Left ventricle myocardium superior (tissue), 1 donor: ENCODE measurements at regions not wholly inside any gene's neighbourhood (a gene's known extent, or its start where the extent isn't known, plus 50 kb on each side); places are given as distances from the start of the nearest gene placed in this dataset.

Experiments used
- ATAC-seq: fragments of 200-7000 bp; cut with Tn5 transposase; one replicate; pipeline ENCODE4 v1.9.1; 2020; ENCODE audit warnings: mild to moderate bottlenecking, moderate library complexity
- DNase-seq: peaks from one replicate; pipeline ENCODE4 v3.0.0-alpha.2; 2020
- intact Hi-C: fragments of 100-400 bp; cut with micrococcal nuclease; formaldehyde crosslinking; loops from one replicate; pipeline ENCODE4 v1.11.0; 2022
- donor health status: DM: no; HTN: yes; CAD: no; lungs with severe emphysema.

DNA sequence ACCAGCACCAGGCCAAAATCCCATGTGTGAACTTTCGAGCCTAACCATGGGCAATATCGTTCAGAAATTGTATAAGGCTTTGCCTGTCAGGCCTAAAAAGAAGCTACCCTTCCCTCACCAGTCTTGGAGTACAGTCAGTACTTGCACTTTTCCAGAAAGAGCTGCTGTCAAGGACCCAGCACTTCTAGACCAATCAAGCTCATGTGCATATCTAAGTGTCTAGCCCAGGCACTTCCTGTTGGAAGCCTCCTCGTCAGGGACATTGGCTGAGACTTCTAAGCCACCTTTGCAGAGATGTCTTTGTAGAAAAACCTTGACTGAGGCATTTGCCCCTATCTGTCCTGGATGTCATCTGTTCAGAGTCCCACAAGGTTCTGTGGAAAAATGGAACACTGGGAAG lies 1930.5 kb downstream of the EFNA5 start:
- DNase-seq (no peak), ATAC-seq (no peak)
- intact Hi-C loops, result no loop called here

DNA sequence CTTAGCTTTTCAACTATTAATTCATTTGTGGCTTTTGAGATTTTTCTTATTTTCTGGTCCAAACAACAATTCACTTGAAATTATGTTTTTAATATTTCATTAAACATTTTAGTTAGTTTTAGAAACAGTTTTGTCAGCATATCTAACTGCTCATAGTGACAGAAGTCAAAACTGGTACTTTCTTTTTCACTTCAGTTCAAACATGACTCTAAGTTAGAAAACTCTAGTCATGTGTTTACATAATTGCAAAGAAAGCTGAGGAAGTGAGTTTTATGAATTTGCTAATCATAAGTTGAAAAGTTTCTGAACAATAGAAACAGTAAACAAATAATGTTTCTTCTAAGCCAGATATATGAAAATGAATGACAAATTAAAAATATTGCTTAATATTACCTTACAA lies 1931.0 kb downstream of the EFNA5 start:
- no peak for ATAC-seq
- no peak for DNase-seq
- intact Hi-C loops, result no loop called here

DNA sequence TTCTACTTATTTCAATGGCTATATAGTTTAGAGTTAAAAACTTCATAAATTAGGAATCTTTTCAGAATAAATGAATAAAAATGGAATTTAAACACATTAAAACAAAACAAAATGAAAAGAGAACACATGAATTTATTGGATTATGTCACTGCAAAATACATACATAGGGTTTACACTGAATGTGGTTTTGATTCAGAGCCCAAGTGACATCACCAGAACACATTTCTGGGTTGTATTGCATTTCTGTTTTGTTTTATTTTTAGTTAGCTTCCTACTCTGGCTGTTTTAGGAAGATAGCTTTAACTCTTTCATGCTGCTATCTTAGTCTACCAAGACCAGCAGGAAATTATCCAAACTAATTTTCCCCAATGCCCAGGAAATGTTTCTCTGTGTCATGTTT lies 1935.0 kb downstream of the EFNA5 start:
- intact Hi-C loops, result no loop called here
- no peak for DNase-seq
- no peak for ATAC-seq

DNA sequence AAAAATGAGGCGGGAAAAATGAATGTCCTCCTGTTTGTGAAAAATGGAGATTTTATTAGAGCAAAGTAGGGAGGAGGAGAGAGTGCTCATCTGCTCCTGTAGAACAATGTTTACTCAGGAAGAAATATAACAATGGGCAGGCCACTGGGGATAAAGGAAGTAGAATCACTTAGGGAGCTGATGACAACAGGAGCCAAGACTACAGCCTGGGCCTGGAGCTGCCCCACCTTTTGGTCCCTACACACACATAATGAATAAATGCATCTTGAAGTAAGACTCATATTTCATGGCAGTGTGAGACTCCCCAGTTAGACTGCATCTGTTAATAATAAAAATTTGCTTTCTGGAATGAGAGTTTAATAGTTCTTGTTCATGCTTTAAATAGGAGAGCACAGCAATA lies 1939.8 kb downstream of the EFNA5 start:
- ATAC-seq, result no peak
- DNase-seq, result no peak
- intact Hi-C loops, result no loop called here

DNA sequence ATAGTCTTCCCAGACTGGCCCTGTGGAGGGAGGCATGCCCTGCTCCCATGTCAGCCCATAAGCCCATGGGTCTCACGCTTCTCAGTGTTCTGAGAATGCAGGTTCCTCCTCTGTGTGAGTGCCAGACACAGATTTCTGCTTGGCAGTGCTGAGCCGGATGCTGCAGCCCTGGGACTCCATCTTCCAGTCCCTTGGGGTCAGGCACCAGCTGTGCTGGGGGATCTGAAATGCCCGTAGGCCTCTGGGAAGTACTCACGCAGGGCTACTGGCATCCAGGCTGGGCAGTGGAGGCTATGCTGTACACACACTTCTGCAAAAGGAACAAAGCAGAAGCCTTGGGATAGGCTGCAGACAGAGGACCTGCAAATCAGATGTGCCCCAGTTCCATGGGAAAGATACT lies 1944.6 kb downstream of the EFNA5 start:
- intact Hi-C loops, result no loop called here
- no peak for ATAC-seq
- DNase-seq, result no peak

DNA sequence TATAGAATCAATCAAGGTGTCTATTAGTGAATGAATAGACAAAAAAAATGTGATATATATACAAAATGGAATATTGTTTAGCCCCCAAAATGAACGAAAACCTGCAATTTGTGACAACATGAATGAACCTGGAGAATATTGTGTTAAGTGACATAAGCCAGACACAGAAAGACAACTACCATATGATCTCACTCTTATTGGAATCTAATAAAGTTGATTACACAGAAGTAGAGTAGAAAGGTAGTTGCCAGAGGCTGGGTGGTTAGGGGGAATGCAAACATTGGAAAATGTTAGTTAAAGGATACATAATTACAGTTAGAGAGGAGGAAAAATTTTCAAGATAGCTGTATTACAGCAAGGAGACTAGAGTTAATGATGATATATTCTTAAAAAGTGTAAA lies 1962.3 kb downstream of the EFNA5 start:
- DNase-seq (no peak), ATAC-seq (no peak)
- intact Hi-C loops, result no loop called here

DNA sequence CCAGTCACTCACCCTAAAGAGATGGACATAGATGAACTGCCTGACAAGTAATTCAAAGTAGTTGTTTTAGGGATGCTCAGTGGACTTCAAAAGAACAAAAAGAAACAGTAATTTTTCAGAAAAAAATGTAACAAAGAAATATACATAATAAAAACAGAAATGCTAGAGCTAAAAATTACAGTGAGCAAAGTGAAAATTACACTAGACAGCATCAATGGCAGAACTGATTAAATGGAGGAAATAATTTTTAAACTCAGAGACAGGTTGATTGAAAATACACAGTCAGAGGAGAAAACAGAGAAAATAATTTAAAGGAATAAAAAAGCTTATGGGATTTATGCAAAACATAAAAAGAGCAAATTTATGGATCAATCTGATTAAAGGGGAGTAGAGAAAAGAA lies 1968.4 kb downstream of the EFNA5 start:
- intact Hi-C loops, result no loop called here
- DNase-seq (no peak), ATAC-seq (no peak)

DNA sequence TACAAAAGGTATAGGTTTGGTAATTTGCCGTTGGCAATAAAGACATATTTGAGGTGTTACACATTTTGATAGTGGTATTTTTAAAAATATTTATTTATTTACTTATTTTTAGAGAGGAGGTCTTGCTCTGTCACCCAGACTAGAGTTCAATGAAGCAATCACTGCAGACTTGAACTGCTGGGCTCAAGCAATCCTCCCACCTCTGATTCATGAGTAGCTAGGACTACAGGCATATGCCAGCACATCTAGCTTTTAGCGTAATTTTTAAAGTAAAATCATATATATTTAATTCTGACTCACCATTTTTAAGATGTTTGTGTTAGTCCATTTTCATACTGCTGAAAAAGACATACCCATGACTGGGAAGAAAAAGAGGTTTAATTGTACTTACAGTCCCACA lies 1974.3 kb downstream of the EFNA5 start:
- intact Hi-C loops, result no loop called here
- no peak for ATAC-seq

DNA sequence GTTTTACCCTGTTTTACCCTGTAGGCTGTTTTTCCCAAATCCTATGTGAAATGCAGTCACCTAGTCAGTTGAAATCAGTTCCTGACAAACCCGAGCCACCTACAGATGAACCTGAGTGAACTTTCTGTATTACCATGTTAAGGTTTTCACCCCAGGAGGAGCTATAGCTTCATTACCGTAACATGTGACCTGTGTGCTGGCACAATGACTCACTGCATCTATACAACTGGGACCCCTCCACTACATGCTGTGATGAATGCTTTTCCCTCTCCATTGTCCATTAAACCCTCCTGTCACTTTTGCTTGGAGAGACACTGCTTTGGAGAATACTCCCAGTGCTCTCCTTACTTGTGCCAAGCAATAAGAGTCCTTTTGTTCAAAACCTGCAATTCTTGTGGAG lies 1974.8 kb downstream of the EFNA5 start:
- DNase-seq, result no peak
- no peak for ATAC-seq
- intact Hi-C loops, result no loop called here

More for the DNA sequence above, 1974.3 kb downstream of the EFNA5 start:
- no peak for DNase-seq

DNA sequence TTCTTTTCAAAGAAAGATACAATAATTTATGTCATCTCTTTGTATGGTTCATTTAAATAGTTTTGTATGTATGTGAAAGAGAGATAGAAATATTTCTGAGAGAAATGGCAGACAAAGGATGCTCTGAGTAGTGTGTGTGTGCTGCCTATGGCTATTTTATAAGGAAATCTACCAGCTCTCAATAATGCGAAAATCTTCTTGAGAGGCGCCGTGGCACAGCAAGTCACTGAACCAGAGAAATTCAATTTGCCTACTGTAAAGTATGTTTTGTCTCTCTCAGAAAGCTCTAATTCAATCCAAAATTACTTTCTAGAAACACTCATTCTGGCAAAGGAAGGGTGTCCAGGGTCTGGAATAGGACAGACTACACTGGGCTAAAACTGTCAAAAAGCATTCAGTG lies 1981.1 kb downstream of the EFNA5 start:
- no peak for DNase-seq
- no peak for ATAC-seq
- intact Hi-C loops, result no loop called here

DNA sequence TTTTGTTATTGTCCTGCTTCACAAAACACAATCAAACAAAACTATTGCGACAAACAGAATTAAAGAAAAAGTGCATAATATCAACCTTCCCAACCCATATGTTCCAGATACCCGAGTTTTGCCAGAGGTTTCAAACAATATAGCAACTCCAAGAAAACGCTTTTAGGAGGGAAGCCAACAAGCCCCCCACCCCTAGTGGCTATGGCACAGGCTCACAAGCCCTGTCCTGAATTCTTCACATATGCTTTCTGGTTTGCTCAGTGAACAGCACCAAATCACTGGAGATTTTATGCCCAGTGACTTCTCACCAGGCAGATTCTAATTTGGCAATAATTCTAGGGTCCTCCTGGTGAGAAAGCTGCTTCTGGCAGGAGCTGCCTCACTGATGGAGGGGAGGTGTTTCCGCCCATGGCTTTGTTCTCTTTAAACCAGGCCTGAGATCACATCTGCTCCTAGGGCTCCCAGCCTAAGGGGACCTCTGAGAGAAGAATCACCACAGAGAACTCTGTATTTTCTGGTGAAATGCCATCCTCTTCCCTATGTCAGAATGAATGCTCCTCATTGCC lies 1982.4 kb downstream of the EFNA5 start:
- DNase-seq, result no peak
- intact Hi-C loops, result no loop called here
- ATAC-seq, result no peak

DNA sequence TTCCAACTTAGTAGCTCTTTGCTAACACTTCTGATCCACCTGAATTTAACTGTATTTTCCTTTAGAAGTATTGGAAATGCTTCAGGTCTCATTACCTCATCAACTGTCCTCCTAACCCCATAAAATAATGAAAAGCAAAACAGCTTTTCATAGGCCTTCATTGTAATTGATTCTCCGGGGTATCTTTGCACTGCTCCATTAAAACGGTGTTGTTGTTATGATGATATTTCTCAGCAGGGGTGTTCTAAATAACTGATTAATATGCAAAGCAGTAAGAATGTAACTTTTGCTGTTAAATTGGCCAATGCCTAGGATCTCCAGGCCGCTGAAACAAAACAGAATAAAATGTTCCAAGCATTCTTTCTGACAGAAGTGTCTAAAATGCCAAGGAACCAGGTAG lies 1983.2 kb downstream of the EFNA5 start:
- ATAC-seq (no peak), DNase-seq (no peak)
- intact Hi-C loops, result no loop called here

DNA sequence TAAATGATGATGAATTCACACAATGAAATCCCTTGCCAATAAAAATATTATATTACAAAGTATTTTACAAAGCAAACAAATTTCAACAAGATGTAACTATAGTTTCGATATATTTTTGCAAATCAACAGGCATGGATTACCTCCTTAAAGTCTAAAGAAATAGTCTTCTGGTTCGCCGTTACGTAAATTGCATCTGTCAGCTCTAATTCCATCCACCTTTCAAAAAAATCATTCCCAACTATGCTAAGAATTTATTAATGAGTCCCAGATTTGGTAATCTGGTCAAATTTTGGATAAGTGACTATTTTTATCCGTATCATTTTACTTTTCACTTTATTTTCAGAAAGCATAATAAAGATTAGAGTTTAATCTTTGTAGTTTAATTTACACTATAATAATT lies 1984.9 kb downstream of the EFNA5 start:
- DNase-seq (no peak), ATAC-seq (no peak)
- intact Hi-C loops, result no loop called here

DNA sequence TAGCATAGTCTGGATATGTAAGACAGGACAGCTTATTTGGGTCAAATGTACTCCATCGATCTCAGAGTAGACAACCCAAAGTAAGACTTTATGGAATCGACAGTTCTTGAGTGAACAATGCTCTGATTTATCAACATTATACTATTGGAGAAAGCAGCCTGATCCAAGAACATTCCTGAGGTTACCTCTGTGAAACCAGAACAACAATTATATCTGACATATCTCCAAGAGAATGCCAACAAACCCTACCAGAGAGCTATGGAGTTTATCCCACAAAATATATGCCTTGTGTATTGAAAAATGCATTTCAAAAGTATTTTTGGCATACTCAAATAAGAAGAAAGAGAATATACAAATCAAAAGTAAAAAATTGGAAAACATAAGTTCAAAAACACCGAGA lies 1985.9 kb downstream of the EFNA5 start:
- DNase-seq (no peak), ATAC-seq (no peak)
- intact Hi-C loops, result no loop called here

DNA sequence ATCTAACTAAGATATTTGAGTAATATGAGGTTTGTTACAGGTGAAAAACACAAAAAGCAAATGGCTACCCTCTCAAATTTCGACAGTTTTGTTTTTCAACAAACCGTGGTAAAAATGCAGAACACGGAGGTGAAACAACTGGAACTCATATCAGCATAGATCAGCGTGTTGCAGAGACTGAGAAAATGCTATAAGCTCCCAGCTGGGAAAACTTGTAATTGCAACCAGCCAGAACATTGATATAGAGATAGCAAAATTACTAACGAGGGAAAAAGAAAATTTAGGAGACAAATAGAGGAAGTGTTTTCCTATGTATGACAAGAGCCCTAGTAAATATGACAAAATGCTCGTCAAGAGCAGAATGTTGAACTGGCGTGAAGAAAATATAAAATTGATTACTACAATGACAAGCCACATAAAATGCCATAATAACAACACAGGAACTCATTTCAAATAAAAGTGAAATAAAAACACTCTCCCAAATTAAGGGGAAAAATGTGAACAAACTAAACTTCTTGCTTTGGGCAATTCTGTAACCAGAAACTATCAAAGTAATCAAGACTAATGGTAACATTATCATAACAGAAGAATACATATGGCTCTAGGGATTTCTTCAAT lies 1989.8 kb downstream of the EFNA5 start:
- no peak for DNase-seq
- intact Hi-C loops, result no loop called here
- no peak for ATAC-seq

DNA sequence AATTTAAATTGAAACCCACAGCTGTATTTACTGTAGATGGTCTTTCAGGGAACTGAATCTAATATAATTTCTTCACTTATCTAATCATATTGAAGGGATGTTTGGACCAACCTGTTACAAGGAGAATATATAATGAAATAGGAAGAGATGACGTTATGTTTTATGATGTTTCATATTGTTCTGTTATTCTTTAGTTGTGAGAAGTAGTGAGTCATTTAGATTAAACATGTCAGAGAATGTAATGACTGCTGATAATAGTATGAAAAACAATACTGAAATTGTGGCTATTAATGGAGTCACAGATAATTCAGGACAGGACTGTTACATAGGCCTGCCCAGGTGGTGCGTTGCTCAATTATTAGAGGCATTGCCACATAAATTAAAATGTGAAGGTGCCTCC lies 1993.4 kb downstream of the EFNA5 start:
- intact Hi-C loops, result no loop called here
- no peak for ATAC-seq
- DNase-seq, result no peak

DNA sequence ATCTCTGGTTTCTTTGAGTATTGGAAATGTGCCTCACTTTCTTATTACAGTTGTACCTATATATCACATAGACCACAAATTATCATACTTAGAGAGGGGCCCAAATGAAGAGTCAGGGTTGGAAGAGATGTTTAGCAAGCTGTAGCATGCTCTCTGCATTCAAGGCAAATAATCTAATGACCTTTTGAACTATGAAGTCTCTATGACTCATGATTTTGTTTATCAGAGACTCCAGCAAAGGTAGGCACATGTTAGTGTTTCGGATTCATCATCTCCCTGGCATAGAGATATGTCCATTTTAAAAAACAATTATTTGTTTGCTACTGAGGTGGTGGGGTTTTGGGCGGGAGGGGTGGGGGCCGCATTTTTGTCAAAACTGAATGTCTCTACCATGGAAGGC lies 2000.1 kb downstream of the EFNA5 start:
- no peak for DNase-seq
- no peak for ATAC-seq
- intact Hi-C loops, result no loop called here

DNA sequence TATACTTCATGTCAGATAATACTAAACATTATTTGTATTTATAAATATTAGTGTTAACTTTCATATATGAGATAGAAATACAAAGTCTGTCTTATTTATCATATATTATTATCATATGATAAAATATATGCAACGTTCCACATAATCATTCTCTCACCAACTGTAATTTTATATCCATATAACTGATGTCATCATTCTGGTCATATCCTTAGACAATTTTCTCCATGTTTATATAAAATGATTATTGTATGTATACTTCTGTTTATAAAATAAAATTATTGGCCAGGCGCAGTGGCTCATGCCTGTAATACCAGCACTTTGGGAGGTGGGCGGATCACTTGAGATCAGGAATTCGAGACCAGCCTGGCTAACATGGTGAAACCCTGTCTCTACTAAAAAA lies 2007.1 kb downstream of the EFNA5 start:
- intact Hi-C loops, result no loop called here
- ATAC-seq (no peak), DNase-seq (no peak)

DNA sequence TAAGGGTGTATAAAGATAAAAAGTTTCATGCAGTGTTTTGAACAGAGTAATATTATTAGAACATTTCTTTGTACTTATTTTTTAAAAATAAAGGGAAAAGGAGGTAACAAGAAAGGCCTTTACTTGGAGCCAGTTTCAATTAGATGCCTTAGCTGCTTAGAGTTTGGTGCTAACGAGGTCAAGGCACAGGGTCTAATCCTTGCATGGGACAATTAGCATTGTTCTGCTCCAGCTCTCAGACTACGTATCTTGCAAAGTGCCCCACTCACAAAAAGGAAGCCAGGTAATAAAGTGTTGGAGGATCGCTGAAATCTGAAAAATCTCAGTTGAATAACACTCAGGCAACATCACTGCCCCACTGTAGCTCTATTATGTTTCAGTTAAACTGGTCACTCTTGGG lies 2011.3 kb downstream of the EFNA5 start:
- DNase-seq (no peak), ATAC-seq (no peak)
- intact Hi-C loops, result no loop called here

DNA sequence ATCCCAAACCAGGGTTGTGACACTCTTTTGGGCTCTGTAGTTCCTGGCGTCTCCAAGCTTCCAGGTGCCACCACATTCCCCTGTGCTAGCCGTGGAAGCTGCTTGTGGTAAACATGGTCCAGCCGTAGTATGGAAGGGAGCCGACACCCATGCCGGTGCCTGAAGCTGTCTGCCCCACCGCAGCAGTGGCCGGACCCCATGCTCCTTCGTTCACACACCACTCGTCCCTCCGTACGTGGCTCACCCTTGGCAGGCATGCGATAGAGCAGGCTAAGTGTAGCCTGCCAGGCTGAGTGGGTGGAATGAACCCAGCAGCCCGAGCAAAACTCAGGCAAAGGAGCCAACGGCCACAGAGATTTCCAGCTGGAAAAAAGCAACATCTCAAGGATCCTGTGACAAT lies 2030.4 kb downstream of the EFNA5 start:
- intact Hi-C loops, result no loop called here
- ATAC-seq, result no peak
- no peak for DNase-seq

DNA sequence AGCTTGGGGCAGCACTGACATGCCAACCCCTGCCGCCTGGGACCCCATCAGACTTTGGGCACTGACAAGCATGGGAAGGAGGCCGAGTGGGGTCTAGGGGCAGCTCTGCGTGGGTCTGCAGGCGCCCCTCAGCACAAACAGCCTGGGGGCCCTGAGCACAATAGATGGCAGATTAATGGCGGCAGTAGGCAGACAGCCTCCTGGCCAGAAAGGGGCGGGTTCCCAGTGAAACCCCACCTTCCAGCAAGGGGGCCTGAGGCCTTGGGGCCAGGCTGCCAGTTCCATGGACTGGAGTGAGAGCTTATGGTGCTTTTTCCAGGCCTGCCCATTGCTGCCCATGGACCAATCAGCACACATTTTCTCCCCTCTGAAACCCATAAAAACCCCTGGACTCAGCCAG lies 2031.2 kb downstream of the EFNA5 start:
- no peak for ATAC-seq
- intact Hi-C loops, result no loop called here

DNA sequence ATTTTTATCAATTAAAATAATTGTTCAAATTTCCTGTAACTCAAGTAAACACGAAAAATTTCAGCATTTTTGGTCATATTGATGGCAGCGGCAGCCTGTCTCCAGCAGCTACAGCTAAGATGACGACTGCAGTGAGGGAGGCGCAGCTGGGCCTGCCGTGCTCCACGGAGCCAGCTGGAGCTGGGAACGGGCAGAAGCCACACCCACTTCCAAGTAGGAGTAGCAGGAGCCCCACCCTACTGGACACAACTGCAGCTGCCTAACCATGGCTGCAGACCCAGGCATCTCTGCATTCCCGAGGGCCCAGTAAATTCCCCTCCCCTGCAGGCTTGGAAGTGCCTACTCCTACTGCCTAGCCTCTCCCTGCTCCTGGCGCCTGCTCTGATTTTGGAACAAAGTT lies 2031.7 kb downstream of the EFNA5 start:
- ATAC-seq (no peak), DNase-seq (no peak)
- intact Hi-C loops, result no loop called here

More for the DNA sequence above, 2031.2 kb downstream of the EFNA5 start:
- no peak for DNase-seq
